Activated naive CD4-positive, alpha-beta T cell treated with anti-CD3 and anti-CD28 coated beads, Interleukin-2, amount 10 ng/mL, durations not matched to agents 7 days and 5 days (primary cell): ENCODE measurements at regions not wholly inside any gene's neighbourhood (a gene's known extent, or its start where the extent isn't known, plus 50 kb on each side); places are given as distances from the start of the nearest gene placed in this dataset.
"Not testable (repeated sequence)": the region's sequence is repeated elsewhere in the genome, so short reads cannot be mapped to it uniquely, and the experiment has no call there.

Experiments
- CTCF ChIA-PET: fragments of 350-600 bp; sonication (Branson Sonifier 250); formaldehyde crosslinking; loops from one replicate; lab custom pipeline; 2021; ENCODE audit warnings: antibody characterized with exemption; lab: Charles Lee
- DNase-seq: peaks from one replicate; pipeline ENCODE4 v3.0.0-alpha.2; 2020
- H3K27ac Mint-ChIP-seq: one replicate; pipeline ENCODE4 v1.8.0; 2021; ENCODE audit warnings: mild to moderate bottlenecking, moderate library complexity, mixed read lengths
- H3K27me3 Mint-ChIP-seq: one replicate; pipeline ENCODE4 v1.8.0; 2021; ENCODE audit warnings: mild to moderate bottlenecking, mixed read lengths
- H3K36me3 Mint-ChIP-seq: one replicate; pipeline ENCODE4 v1.8.0; 2021; ENCODE audit warnings: mixed read lengths
- H3K4me1 Mint-ChIP-seq: one replicate; pipeline ENCODE4 v1.8.0; 2021; ENCODE audit warnings: mixed read lengths
- H3K4me3 Mint-ChIP-seq: one replicate; pipeline ENCODE4 v1.8.0; 2021; ENCODE audit warnings: mild to moderate bottlenecking, moderate library complexity, mixed read lengths
- H3K9me3 Mint-ChIP-seq: one replicate; pipeline ENCODE4 v1.8.0; 2021; ENCODE audit warnings: mixed read lengths

- Mint-ChIP-seq H3K9me3 (no peaks in the 10 kb centered on the region), H3K36me3 (no peaks in the 10 kb centered on the region), H3K4me1 (no peaks in the 10 kb centered on the region), H3K4me3 (no peak overlapping the region), H3K27ac (no peak overlapping the region), H3K27me3 (peaks cover 4% of the 10 kb centered on the region)
- no peak for DNase-seq
- CTCF ChIA-PET: no interaction called here
Observed at GRCh38 chr10:23643111-23643780, 204.4 kb downstream of the OTUD1 start.

- H3K27me3 Mint-ChIP-seq: no peaks in the 10 kb centered on the region
- no peak for DNase-seq
- no peak overlapping the region for H3K27ac Mint-ChIP-seq
- H3K9me3 Mint-ChIP-seq: no peaks in the 10 kb centered on the region
- no peaks in the 10 kb centered on the region for H3K4me1 Mint-ChIP-seq
- CTCF ChIA-PET: no interaction called here
- no peak overlapping the region for H3K4me3 Mint-ChIP-seq
- H3K36me3 Mint-ChIP-seq: no peaks in the 10 kb centered on the region
Observed at GRCh38 chr10:23648618-23649017, 209.7 kb downstream of the OTUD1 start.

- no peaks in the 10 kb centered on the region for H3K4me1 Mint-ChIP-seq
- H3K27me3 Mint-ChIP-seq: peaks cover 4% of the 10 kb centered on the region
- H3K4me3 Mint-ChIP-seq: no peak overlapping the region
- H3K36me3 Mint-ChIP-seq: no peaks in the 10 kb centered on the region
- DNase-seq: no peak
- H3K27ac Mint-ChIP-seq: no peak overlapping the region
- CTCF ChIA-PET: interaction anchor here (0.9 to 2.1 kb wide), 3 partner anchors 141 to 366 kb away, joined by 3 to 6 read pairs (median 5); no protein-coding TSS in a partner anchor
- no peaks in the 10 kb centered on the region for H3K9me3 Mint-ChIP-seq
Observed at GRCh38 chr10:23656735-23657134, 217.9 kb downstream of the OTUD1 start.

- peaks cover 7% of the 10 kb centered on the region for H3K27me3 Mint-ChIP-seq
- H3K27ac Mint-ChIP-seq: no peak overlapping the region
- CTCF ChIA-PET: interaction anchor here (0.9 to 2.1 kb wide), 3 partner anchors 341 to 367 kb away, joined by 3 to 6 read pairs (median 4); no protein-coding TSS in a partner anchor
- no peak overlapping the region for H3K4me3 Mint-ChIP-seq
- no peaks in the 10 kb centered on the region for H3K36me3 Mint-ChIP-seq
- H3K9me3 Mint-ChIP-seq: no peaks in the 10 kb centered on the region
- no peak for DNase-seq
- H3K4me1 Mint-ChIP-seq: no peaks in the 10 kb centered on the region
Observed at GRCh38 chr10:23657677-23658076, 218.8 kb downstream of the OTUD1 start.

DNA sequence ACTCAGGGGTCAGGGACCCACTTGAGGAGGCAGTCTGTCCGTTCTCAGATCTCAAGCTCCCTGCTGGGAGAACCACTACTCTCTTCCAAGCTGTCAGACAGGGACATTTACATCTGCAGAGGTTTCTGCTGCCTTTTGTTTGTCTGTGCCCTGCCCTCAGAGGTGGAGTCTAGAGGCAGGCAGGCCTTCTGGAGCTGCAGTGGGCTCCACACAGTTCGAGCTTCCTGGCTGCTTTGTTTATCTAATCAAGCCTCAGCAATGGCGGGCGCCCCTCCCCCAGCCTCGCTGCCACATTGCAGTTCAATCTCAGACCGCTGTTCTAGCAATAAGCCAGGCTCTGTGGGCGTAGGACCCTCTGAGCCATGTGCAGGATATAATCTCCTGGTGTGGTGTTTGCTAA lies 233.0 kb downstream of the OTUD1 start:
- H3K9me3 Mint-ChIP-seq, CTCF ChIA-PET, H3K4me3 Mint-ChIP-seq, H3K36me3 Mint-ChIP-seq, H3K27ac Mint-ChIP-seq, H3K27me3 Mint-ChIP-seq, DNase-seq, H3K4me1 Mint-ChIP-seq: not testable (repeated sequence)

DNA sequence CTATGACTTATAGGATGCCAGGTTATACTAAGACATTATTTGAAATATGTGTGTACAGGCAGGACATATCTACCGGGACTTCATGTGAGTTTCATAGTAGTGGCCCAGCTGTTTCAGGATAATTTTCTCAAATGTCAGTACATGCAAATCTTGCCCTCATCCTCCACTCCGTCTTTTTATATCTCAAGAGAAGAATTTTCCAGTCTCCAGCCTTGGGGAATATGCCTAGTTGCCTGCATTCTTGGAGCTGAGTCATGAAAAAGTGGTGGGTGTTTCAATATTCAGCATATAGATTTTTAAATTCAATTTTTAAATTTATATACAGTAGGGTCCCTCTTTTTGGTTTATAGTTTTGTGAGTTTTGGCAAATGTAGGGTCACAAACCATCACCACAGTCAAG lies 236.7 kb downstream of the OTUD1 start:
- no peak overlapping the region for H3K27ac Mint-ChIP-seq
- no peaks in the 10 kb centered on the region for H3K9me3 Mint-ChIP-seq
- H3K4me1 Mint-ChIP-seq: no peaks in the 10 kb centered on the region
- no peaks in the 10 kb centered on the region for H3K27me3 Mint-ChIP-seq
- no peak overlapping the region for H3K4me3 Mint-ChIP-seq
- no peaks in the 10 kb centered on the region for H3K36me3 Mint-ChIP-seq
- DNase-seq: no peak
- CTCF ChIA-PET: no interaction called here

- CTCF ChIA-PET: no interaction called here
- H3K36me3 Mint-ChIP-seq: no peaks in the 10 kb centered on the region
- H3K27me3 Mint-ChIP-seq: no peaks in the 10 kb centered on the region
- no peaks in the 10 kb centered on the region for H3K9me3 Mint-ChIP-seq
- no peak overlapping the region for H3K27ac Mint-ChIP-seq
- no peak overlapping the region for H3K4me3 Mint-ChIP-seq
- no peak for DNase-seq
- no peaks in the 10 kb centered on the region for H3K4me1 Mint-ChIP-seq
Observed at GRCh38 chr10:23676296-23676695, 237.4 kb downstream of the OTUD1 start.

GRCh38 chr10:23686722-23687121 lies 247.8 kb downstream of the OTUD1 start:
- H3K4me1 Mint-ChIP-seq: no peaks in the 10 kb centered on the region
- CTCF ChIA-PET: no interaction called here

GRCh38 chr10:23692736-23693135 lies 253.9 kb downstream of the OTUD1 start:
- CTCF ChIA-PET: interaction anchor here (1.0 to 2.0 kb wide), 3 partner anchors 10 to 535 kb away, joined by 3 to 5 read pairs (median 4); no protein-coding TSS in a partner anchor

More at GRCh38 chr10:23686722-23687121, 247.8 kb downstream of the OTUD1 start:
- Mint-ChIP-seq H3K36me3 (no peaks in the 10 kb centered on the region), H3K9me3 (no peaks in the 10 kb centered on the region), H3K27ac (no peak overlapping the region), H3K27me3 (no peaks in the 10 kb centered on the region), H3K4me3 (no peak overlapping the region)
- DNase-seq: no peak

GRCh38 chr10:23693501-23693901 lies 254.6 kb downstream of the OTUD1 start:
- Mint-ChIP-seq H3K9me3 (no peaks in the 10 kb centered on the region), H3K36me3 (no peaks in the 10 kb centered on the region), H3K4me3 (no peak overlapping the region), H3K4me1 (peaks cover 9% of the 10 kb centered on the region), H3K27me3 (peaks cover 46% of the 10 kb centered on the region), H3K27ac (no peak overlapping the region)
- no peak for DNase-seq
- CTCF ChIA-PET: interaction anchor here (1.0 kb wide), 1 partner anchor 379 kb away, joined by 4 read pairs; no protein-coding TSS in a partner anchor

More at GRCh38 chr10:23692736-23693135, 253.9 kb downstream of the OTUD1 start:
- Mint-ChIP-seq H3K9me3 (no peaks in the 10 kb centered on the region), H3K27ac (no peak overlapping the region), H3K27me3 (peaks cover 46% of the 10 kb centered on the region), H3K4me3 (no peak overlapping the region), H3K4me1 (peaks cover 9% of the 10 kb centered on the region), H3K36me3 (no peaks in the 10 kb centered on the region)
- DNase-seq: no peak

GRCh38 chr10:23693925-23694324 lies 255.1 kb downstream of the OTUD1 start:
- H3K4me3 Mint-ChIP-seq: peak overlapping the region; percentile 18
- H3K4me1 Mint-ChIP-seq: peaks cover 9% of the 10 kb centered on the region
- H3K27me3 Mint-ChIP-seq: peaks cover 49% of the 10 kb centered on the region
- no peaks in the 10 kb centered on the region for H3K9me3 Mint-ChIP-seq
- H3K27ac Mint-ChIP-seq: no peak overlapping the region
- CTCF ChIA-PET: interaction anchor here (1.0 kb wide), 1 partner anchor 379 kb away, joined by 4 read pairs; no protein-coding TSS in a partner anchor
- DNase-seq: no peak
- no peaks in the 10 kb centered on the region for H3K36me3 Mint-ChIP-seq

GRCh38 chr10:23694446-23694920 lies 255.6 kb downstream of the OTUD1 start:
- H3K36me3 Mint-ChIP-seq: no peaks in the 10 kb centered on the region
- CTCF ChIA-PET: interaction anchor here (1.0 kb wide), 1 partner anchor 380 kb away, joined by 4 read pairs; no protein-coding TSS in a partner anchor
- H3K27me3 Mint-ChIP-seq: peaks cover 55% of the 10 kb centered on the region
- H3K27ac Mint-ChIP-seq: no peak overlapping the region
- peak; percentile 35 for DNase-seq
- no peaks in the 10 kb centered on the region for H3K9me3 Mint-ChIP-seq
- H3K4me1 Mint-ChIP-seq: peaks cover 9% of the 10 kb centered on the region
- H3K4me3 Mint-ChIP-seq: peak overlapping the region; percentile 18

DNA sequence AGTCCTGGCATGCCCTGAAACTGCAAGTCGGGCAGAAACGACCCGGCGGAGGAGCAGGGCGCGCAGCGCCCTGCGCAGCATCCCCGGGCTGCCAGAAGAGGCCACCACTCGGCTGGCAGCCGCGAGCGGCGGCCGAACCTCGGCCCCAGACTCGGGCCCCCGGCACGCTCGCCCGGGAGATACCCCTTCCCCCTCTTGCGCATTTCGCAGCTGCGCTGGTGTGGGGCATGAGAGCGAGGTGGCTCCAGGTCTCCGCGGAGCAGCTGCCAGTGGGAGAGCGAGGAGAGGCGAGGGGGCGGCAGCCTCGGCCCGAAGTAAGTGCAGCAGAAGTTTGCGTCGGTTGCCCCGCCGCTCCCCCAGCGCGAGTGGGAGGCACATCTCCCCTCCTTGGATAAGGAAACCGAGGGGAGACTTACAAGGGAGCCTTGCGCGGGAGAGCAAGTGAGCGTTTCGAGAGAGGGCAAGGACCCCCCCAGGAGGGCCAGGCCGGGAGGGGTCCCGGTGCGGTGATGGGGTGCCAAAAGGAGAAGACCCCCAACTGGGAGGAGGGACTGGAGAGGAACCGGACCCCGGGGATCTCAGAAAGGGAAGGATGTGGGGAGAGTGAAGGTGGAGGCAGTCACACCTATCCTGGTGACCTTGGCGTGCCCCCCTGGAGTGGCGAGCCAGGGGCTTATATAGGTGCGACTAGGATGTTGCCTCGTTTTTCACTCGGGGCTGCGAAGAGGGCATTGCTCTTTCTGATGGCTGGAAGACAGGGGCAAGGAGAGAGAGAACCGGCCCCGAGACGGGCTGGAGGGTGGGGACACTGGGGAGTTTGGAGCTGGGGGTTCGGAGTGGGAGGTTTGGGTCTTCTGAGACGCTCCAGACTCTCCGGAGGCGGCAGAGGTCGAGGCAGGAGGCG lies 256.3 kb downstream of the OTUD1 start:
- H3K27me3 Mint-ChIP-seq: peaks cover 56% of the 10 kb centered on the region
- no peaks in the 10 kb centered on the region for H3K36me3 Mint-ChIP-seq
- H3K27ac Mint-ChIP-seq: no peak overlapping the region
- H3K4me1 Mint-ChIP-seq: peaks cover 9% of the 10 kb centered on the region
- H3K4me3 Mint-ChIP-seq: no peak overlapping the region
- no peaks in the 10 kb centered on the region for H3K9me3 Mint-ChIP-seq
- no peak for DNase-seq
- CTCF ChIA-PET: no interaction called here

GRCh38 chr10:23695825-23696420 lies 257.0 kb downstream of the OTUD1 start:
- H3K4me3 Mint-ChIP-seq: no peak overlapping the region
- DNase-seq: no peak
- no peaks in the 10 kb centered on the region for H3K9me3 Mint-ChIP-seq
- H3K27ac Mint-ChIP-seq: no peak overlapping the region
- peaks cover 9% of the 10 kb centered on the region for H3K4me1 Mint-ChIP-seq
- H3K36me3 Mint-ChIP-seq: no peaks in the 10 kb centered on the region
- CTCF ChIA-PET: interaction anchor here (0.8 kb wide), 1 partner anchor 179 kb away, joined by 3 read pairs; no protein-coding TSS in a partner anchor
- H3K27me3 Mint-ChIP-seq: peaks cover 56% of the 10 kb centered on the region
